K562 (cell line): ENCODE measurements at regions not wholly inside any gene's neighbourhood (a gene's known extent, or its start where the extent isn't known, plus 50 kb on each side); places are given as distances from the start of the nearest gene placed in this dataset.

Experiments
- CREB5 ChIP-seq: fragments of 250-450 bp; sonication (Bioruptor Pico); IDR thresholded peaks from 2 replicates; pipeline ENCODE4 v1.5.0; 2020; ENCODE audit warnings: mild to moderate bottlenecking
- E2F3 ChIP-seq: fragments of 250-450 bp; sonication (Bioruptor Pico); IDR thresholded peaks from 2 replicates; pipeline ENCODE4 v1.4.0; 2020; ENCODE audit warnings: mild to moderate bottlenecking
- ETS1 ChIP-seq: conservative IDR thresholded peaks from 2 replicates; pipeline ENCODE4 v1.6.1; 2011; ENCODE audit warnings: low read depth, mild to moderate bottlenecking, low read length; ENCODE audit not compliant: control insufficient read depth
- HDAC8 ChIP-seq: fragments of 450-650 bp; IDR thresholded peaks from 2 replicates; pipeline ENCODE4 v1.6.1; 2016; ENCODE audit warnings: mild to moderate bottlenecking, missing genetic modification characterization, moderate library complexity, missing compliant biosample characterization
- MEIS2 ChIP-seq: fragments of 450-650 bp; IDR thresholded peaks from 2 replicates; pipeline ENCODE4 v1.6.1; 2014; ENCODE audit warnings: mild to moderate bottlenecking; ENCODE audit not compliant: partially characterized antibody
- NEUROD1 ChIP-seq: fragments of 150-350 bp; IDR thresholded peaks from 2 replicates; pipeline ENCODE4 v1.6.1; 2014; ENCODE audit warnings: borderline replicate concordance, low read length, low read depth; ENCODE audit not compliant: partially characterized antibody
- NR2F6 ChIP-seq: fragments of 450-650 bp; formaldehyde crosslinking; IDR thresholded peaks from 2 replicates; pipeline ENCODE4 v1.4.0; 2020; ENCODE audit warnings: mild to moderate bottlenecking
- PHB2 ChIP-seq: fragments of 450-650 bp; IDR thresholded peaks from 2 replicates; pipeline ENCODE4 v1.6.1; 2017; ENCODE audit warnings: low read depth
- RBM34 ChIP-seq: fragments of 200-400 bp; formaldehyde crosslinking; IDR thresholded peaks from 2 replicates; pipeline ENCODE4 v1.6.1; 2018; ENCODE audit warnings: low read length, borderline replicate concordance; ENCODE audit not compliant: insufficient read depth
- ZFPM2 ChIP-seq: fragments of 250-450 bp; sonication (Bioruptor Pico); IDR thresholded peaks from 2 replicates; pipeline ENCODE4 v1.5.1; 2022; ENCODE audit warnings: mild to moderate bottlenecking
- ZNF592 ChIP-seq: fragments of 450-650 bp; IDR thresholded peaks from 2 replicates; pipeline ENCODE4 v1.6.1; 2017; ENCODE audit warnings: antibody characterized with exemption, mild to moderate bottlenecking
- TF ChIP-seq, protein P1 (sequence below): fragments of 450-650 bp; IDR thresholded peaks from 2 replicates; pipeline ENCODE4 v1.6.1; 2018; ENCODE audit not compliant: partially characterized antibody

GRCh38 chr5:32504329-32504988, 59.9 kb upstream of the ZFR start (continued):
- TF ChIP-seq ZNF592, result no peak
- TF ChIP-seq MEIS2, result no peak
- no peak for TF ChIP-seq HDAC8 (tag)
- no peak for TF ChIP-seq ZFPM2 (CRISPR knock-in tag)
- TF ChIP-seq NEUROD1, result no peak
- TF ChIP-seq PHB2, result no peak
- TF ChIP-seq ETS1, result no peak
- no peak for TF ChIP-seq E2F3
- TF ChIP-seq NR2F6 (CRISPR knock-in tag), result no peak
- no peak for TF ChIP-seq RBM34
- TF ChIP-seq CREB5 (CRISPR knock-in tag), result no peak
- TF ChIP-seq, protein P1, sequence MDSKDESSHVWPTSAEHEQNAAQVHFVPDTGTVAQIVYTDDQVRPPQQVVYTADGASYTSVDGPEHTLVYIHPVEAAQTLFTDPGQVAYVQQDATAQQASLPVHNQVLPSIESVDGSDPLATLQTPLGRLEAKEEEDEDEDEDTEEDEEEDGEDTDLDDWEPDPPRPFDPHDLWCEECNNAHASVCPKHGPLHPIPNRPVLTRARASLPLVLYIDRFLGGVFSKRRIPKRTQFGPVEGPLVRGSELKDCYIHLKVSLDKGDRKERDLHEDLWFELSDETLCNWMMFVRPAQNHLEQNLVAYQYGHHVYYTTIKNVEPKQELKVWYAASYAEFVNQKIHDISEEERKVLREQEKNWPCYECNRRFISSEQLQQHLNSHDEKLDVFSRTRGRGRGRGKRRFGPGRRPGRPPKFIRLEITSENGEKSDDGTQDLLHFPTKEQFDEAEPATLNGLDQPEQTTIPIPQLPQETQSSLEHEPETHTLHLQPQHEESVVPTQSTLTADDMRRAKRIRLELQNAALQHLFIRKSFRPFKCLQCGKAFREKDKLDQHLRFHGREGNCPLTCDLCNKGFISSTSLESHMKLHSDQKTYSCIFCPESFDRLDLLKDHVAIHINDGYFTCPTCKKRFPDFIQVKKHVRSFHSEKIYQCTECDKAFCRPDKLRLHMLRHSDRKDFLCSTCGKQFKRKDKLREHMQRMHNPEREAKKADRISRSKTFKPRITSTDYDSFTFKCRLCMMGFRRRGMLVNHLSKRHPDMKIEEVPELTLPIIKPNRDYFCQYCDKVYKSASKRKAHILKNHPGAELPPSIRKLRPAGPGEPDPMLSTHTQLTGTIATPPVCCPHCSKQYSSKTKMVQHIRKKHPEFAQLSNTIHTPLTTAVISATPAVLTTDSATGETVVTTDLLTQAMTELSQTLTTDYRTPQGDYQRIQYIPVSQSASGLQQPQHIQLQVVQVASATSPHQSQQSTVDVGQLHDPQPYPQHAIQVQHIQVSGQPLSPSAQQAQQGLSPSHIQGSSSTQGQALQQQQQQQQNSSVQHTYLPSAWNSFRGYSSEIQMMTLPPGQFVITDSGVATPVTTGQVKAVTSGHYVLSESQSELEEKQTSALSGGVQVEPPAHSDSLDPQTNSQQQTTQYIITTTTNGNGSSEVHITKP, result no peak
